H1 (cell line): ENCODE measurements at regions not wholly inside any gene's neighbourhood (a gene's known extent, or its start where the extent isn't known, plus 50 kb on each side); places are given as distances from the start of the nearest gene placed in this dataset.

Experiments
- ATF3 ChIP-seq: IDR thresholded peaks from 2 replicates; pipeline ENCODE4 v1.6.1; 2011; ENCODE audit warnings: low read depth, mild to moderate bottlenecking, low read length; ENCODE audit not compliant: insufficient read depth
- BACH1 ChIP-seq: IDR thresholded peaks from 2 replicates; pipeline ENCODE4 v1.6.1; 2012; ENCODE audit warnings: low read length, improper control_type of control experiment
- EZH2 ChIP-seq: fragments of 200-600 bp; sonication (generic); IDR thresholded peaks from 2 replicates; pipeline ENCODE4 v1.7.1; 2012; ENCODE audit warnings: low read depth, mild to moderate bottlenecking, moderate library complexity, low read length, inconsistent platforms; ENCODE audit not compliant: severe bottlenecking
- GTF2F1 ChIP-seq: IDR thresholded peaks from 2 replicates; pipeline ENCODE4 v1.6.1; 2012; ENCODE audit warnings: low read depth, low read length, improper control_type of control experiment, borderline replicate concordance
- HDAC6 ChIP-seq: IDR thresholded peaks from one replicate; pipeline ENCODE4 v1.7.1; 2012; ENCODE audit warnings: low read depth, mild to moderate bottlenecking, inconsistent platforms, low read length, moderate library complexity
- RAD21 ChIP-seq, 2 experiments: IDR thresholded peaks in 1 of 2; conservative IDR thresholded peaks in 1 of 2; 2 replicates each; pipeline ENCODE4 v1.6.1; 2011; ENCODE audit warnings: low read depth in 2 of 2, low read length in 2 of 2, improper control_type of control experiment in 1 of 2, inconsistent platforms in 1 of 2, mild to moderate bottlenecking in 1 of 2, moderate library complexity in 1 of 2
- SP4 ChIP-seq: IDR thresholded peaks from 2 replicates; pipeline ENCODE4 v1.6.1; 2012; ENCODE audit warnings: low read length, inconsistent platforms
- SUZ12 ChIP-seq: fragments of 200-600 bp; sonication (generic); IDR thresholded peaks from 2 replicates; pipeline ENCODE4 v1.6.1; 2012; ENCODE audit warnings: mild to moderate bottlenecking, inconsistent platforms, low read length, moderate library complexity, mixed read lengths
- TAF1 ChIP-seq: IDR thresholded peaks from 2 replicates; pipeline ENCODE4 v1.6.1; 2011; ENCODE audit warnings: mild to moderate bottlenecking, low read depth, low read length

- no peak for TF ChIP-seq RAD21 (IDR thresholded peaks at IDR 0.05 in 1 of 2, conservative IDR thresholded peaks at IDR 0.05 in 1 of 2; ENCODE audit: low read depth in 2 of 2, low read length in 2 of 2)
- TF ChIP-seq TAF1, result no peak
- no peak for TF ChIP-seq SP4
- no peak for TF ChIP-seq GTF2F1
- TF ChIP-seq ATF3, result no peak
- TF ChIP-seq HDAC6, result no peak
- TF ChIP-seq SUZ12, result no peak
- no peak for TF ChIP-seq BACH1
- TF ChIP-seq EZH2, result no peak
Measured at GRCh38 chr6:14583826-14584225, 466.3 kb downstream of the CD83 start (continued).
